ENCODE measurements at regions not wholly inside any gene's neighbourhood (a gene's known extent, or its start where the extent isn't known, plus 50 kb on each side); places are given as distances from the start of the nearest gene placed in this dataset.

DNA sequence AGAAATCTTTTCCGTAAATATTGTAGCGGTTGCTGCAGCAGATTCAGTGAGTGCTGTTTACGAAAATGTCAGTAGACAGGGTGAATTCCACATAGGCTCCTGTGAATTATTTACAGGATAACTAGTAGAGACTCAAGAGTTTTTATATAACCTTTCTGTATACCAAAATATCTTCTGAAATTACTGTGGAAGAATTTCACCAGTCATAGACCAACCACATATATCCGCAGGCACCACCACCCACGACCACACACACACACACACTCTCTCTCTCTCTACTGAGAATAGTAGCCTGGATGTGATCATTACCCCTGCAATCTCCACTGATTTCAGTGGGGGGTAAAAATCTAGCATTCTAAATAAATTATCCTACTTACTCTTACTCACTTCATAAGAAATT is 341.8 kb downstream of the RBM43 start:
- DNase-seq: no peak
- Histone ChIP-seq H3K9me3 (no peaks in the 10 kb centered on the region), H3K27me3 (peaks cover 0 to 2% (median 0%) of the 10 kb centered on the region in 7 donors), H3K4me1 (no peaks in the 10 kb centered on the region), H3K36me3 (no peaks in the 10 kb centered on the region), H3K4me3 (no peak overlapping the region), H3K27ac (no peak overlapping the region)
- TF ChIP-seq CTCF (IDR thresholded peaks at IDR 0.05): no peak
- 89 to 90% methylated on average over 5 of the region's 5 CpGs for WGBS, 2 donors
- ATAC-seq: no peak
- intact Hi-C loops (cut with DNase I): loop anchor here in 2 of 10 donors (10.0 kb wide), 2 partner anchors 315 to 325 kb away; no protein-coding TSS in a partner anchor

DNA sequence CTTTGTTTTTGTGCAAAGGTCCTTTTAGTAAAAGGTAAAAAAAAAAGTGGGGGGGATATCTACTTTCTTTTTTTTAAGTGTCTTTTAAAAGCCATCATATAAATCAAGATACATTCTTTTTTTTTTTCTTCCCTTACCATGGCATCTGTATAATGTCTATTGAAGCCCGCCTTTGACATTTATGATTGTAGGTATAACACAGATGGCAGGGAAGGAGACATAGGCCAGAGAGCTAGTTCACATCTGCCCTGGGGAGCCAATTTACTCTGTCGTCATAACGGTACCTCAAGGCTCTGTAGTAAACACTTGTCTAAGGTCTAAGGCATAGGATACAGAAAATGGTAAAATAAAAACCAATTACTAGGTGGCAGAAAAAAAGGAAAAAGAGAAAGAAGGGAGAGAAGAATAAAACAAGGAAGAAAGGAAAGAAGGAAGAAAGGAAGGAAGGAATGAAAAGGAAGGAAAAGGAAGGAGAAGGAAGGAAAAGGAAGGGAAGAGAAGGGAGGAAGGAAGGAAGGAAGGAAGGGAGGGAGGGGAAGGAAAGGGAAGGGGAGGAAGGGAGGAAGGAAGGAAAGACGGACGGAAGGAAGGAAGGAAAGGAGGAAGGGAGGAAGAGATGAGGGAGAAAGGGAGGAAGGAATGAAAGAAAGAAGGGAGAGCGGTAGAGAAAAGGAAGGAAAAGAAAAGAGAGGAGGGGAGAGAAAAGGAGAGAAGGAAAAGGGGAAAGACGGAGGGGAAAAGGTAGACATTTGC is 343.5 kb downstream of the RBM43 start:
- H3K27me3 ChIP-seq: no peaks in the 10 kb centered on the region
- ATAC-seq (no peak), DNase-seq (no peak)
- TF ChIP-seq CTCF (IDR thresholded peaks at IDR 0.05): no peak
- no peak overlapping the region for H3K4me3 ChIP-seq
- no peaks in the 10 kb centered on the region for H3K36me3 ChIP-seq
- H3K4me1 ChIP-seq: no peaks in the 10 kb centered on the region
- intact Hi-C loops (cut with DNase I): loop anchor here in 2 of 10 donors (10.0 kb wide), 2 partner anchors 313 to 323 kb away; no protein-coding TSS in a partner anchor
- H3K9me3 ChIP-seq: no peaks in the 10 kb centered on the region
- 79 to 81% methylated on average over 7 of the region's 7 CpGs for WGBS, 2 donors
- H3K27ac ChIP-seq: no peak overlapping the region

GRCh38 chr2:150916467-150917396 is 344.9 kb downstream of the RBM43 start:
- H3K4me1 ChIP-seq: peaks cover 0 to 5% (median 0%) of the 10 kb centered on the region in 9 donors
- WGBS, 2 donors: 80 to 86% methylated on average over 8 of the region's 8 CpGs
- no peak for TF ChIP-seq CTCF (IDR thresholded peaks at IDR 0.05)
- no peaks in the 10 kb centered on the region for H3K9me3 ChIP-seq
- ATAC-seq (no peak), DNase-seq (no peak)
- H3K27me3 ChIP-seq: no peaks in the 10 kb centered on the region
- H3K27ac ChIP-seq: no peak overlapping the region
- no peaks in the 10 kb centered on the region for H3K36me3 ChIP-seq
- no peak overlapping the region for H3K4me3 ChIP-seq
- intact Hi-C loops (cut with DNase I): loop anchor here in 2 of 10 donors (10.0 kb wide), 2 partner anchors 312 to 322 kb away; no protein-coding TSS in a partner anchor

- intact Hi-C loops (cut with DNase I): loop anchor here in 2 of 10 donors (10.0 kb wide), 2 partner anchors 307 to 317 kb away; no protein-coding TSS in a partner anchor
- WGBS, 2 donors: 44 to 63% methylated on average over 9 of the region's 9 CpGs
- Histone ChIP-seq H3K36me3 (no peaks in the 10 kb centered on the region), H3K4me1 (peaks cover 0 to 8% (median 0%) of the 10 kb centered on the region in 9 donors), H3K27ac (peak overlapping the region in 6 of 10 donors; percentile 25 to 67 (median 43)), H3K27me3 (no peaks in the 10 kb centered on the region), H3K9me3 (no peaks in the 10 kb centered on the region), H3K4me3 (no peak overlapping the region)
- ATAC-seq (peak; percentile 72 to 98 (median 89)), DNase-seq (peak; percentile 18 to 24)
- peak in 6 of 9 donors; percentile 19 to 53 (median 36) for TF ChIP-seq CTCF (IDR thresholded peaks at IDR 0.05)
These were observed 349.8 kb downstream of the RBM43 start for GRCh38 chr2:150911766-150912280.

Measured in heart right ventricle (tissue), 16 donors.